22Rv1 (cell line): ENCODE measurements at regions not wholly inside any gene's neighbourhood (a gene's known extent, or its start where the extent isn't known, plus 50 kb on each side); places are given as distances from the start of the nearest gene placed in this dataset.

Experiments used
- H3K27ac ChIP-seq: fragments of 450-650 bp; 2 replicates; pipeline ENCODE4 v1.5.1; 2017
- CTCF ChIP-seq: fragments of 450-650 bp; IDR thresholded peaks from 2 replicates; pipeline ENCODE4 v1.5.1; 2017; ENCODE audit warnings: mild to moderate bottlenecking
- ZFX ChIP-seq: fragments of 450-650 bp; IDR thresholded peaks from 2 replicates; pipeline ENCODE4 v1.6.1; 2017; ENCODE audit warnings: antibody characterized with exemption, borderline replicate concordance

GRCh38 chr16:6493555-6493954 lies 839.1 kb upstream of the RBFOX1 start:
- H3K27ac ChIP-seq = no peak overlapping the region
- no peak for TF ChIP-seq CTCF
- TF ChIP-seq ZFX = no peak

GRCh38 chr16:6492742-6493141 lies 839.9 kb upstream of the RBFOX1 start:
- no peak for TF ChIP-seq CTCF

GRCh38 chr16:6484935-6485334 lies 847.7 kb upstream of the RBFOX1 start:
- H3K27ac ChIP-seq = no peak overlapping the region
- TF ChIP-seq ZFX = no peak
- TF ChIP-seq CTCF = no peak

More at GRCh38 chr16:6492742-6493141, 839.9 kb upstream of the RBFOX1 start:
- H3K27ac ChIP-seq = no peak overlapping the region

GRCh38 chr16:6484081-6484480 lies 848.6 kb upstream of the RBFOX1 start:
- no peak for TF ChIP-seq ZFX
- no peak for TF ChIP-seq CTCF
- no peak overlapping the region for H3K27ac ChIP-seq

- TF ChIP-seq ZFX (no peak), CTCF (no peak)
- no peak overlapping the region for H3K27ac ChIP-seq
These were observed 849.1 kb upstream of the RBFOX1 start for GRCh38 chr16:6483469-6484033.

GRCh38 chr16:6482696-6483468 lies 849.8 kb upstream of the RBFOX1 start:
- TF ChIP-seq CTCF (no peak), ZFX (no peak)
- no peak overlapping the region for H3K27ac ChIP-seq

GRCh38 chr16:6481894-6482293 lies 850.8 kb upstream of the RBFOX1 start:
- H3K27ac ChIP-seq = no peak overlapping the region

More at GRCh38 chr16:6481894-6482293, 850.8 kb upstream of the RBFOX1 start:
- TF ChIP-seq ZFX = no peak
- TF ChIP-seq CTCF = no peak
